Neural cell (in vitro differentiated cells): ENCODE measurements at regions not wholly inside any gene's neighbourhood (a gene's known extent, or its start where the extent isn't known, plus 50 kb on each side); places are given as distances from the start of the nearest gene placed in this dataset.

Source experiments
- CTCF ChIP-seq: fragments of 450-650 bp; IDR thresholded peaks from 2 replicates; pipeline ENCODE4 v1.5.1; 2014; ENCODE audit warnings: antibody characterized with exemption, mild to moderate bottlenecking, moderate library complexity; ENCODE audit not compliant: poor library complexity, severe bottlenecking
- TAF1 ChIP-seq: IDR thresholded peaks from 2 replicates; pipeline ENCODE4 v1.6.1; 2012; ENCODE audit warnings: low read depth

DNA sequence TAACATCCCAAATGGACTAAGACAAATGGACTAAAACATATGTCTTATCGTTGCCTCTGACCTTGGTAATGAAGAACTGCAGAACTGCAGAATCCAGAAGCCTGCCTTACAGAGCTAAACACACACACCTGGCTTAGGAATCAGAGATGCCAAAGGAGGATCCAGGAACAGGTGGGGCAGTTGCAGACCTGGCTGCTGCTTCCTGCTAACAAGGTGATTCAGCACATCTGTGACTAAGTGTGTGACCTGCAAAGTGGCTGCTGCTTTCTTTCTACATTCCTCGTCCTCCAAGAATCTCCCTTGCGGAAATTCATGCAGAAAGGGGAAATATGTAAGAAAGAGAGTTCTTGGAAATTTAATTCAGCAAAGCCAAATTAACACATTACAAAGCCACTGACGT is 96.8 kb upstream of the NLGN4X start:
- no peak for TF ChIP-seq CTCF
- no peak for TF ChIP-seq TAF1
